H9 (cell line): ENCODE measurements at regions not wholly inside any gene's neighbourhood (a gene's known extent, or its start where the extent isn't known, plus 50 kb on each side); places are given as distances from the start of the nearest gene placed in this dataset.

ENCODE experiments used
- DNase-seq: peaks from one replicate; pipeline ENCODE4 v3.0.0-alpha.2; 2017
- H2AFZ ChIP-seq: one replicate; pipeline ENCODE4 v1.6.1; 2013; ENCODE audit warnings: mild to moderate bottlenecking, low read length, control low read depth, moderate library complexity
- H2AK5ac ChIP-seq: 2 replicates; pipeline ENCODE4 v1.6.1; 2013; ENCODE audit warnings: low read length, control low read depth, mixed read lengths; ENCODE audit not compliant: insufficient read length
- H2BK120ac ChIP-seq: one replicate; pipeline ENCODE4 v1.6.1; 2013; ENCODE audit warnings: low read depth, mild to moderate bottlenecking, low read length, control low read depth, inconsistent platforms; ENCODE audit not compliant: poor library complexity, severe bottlenecking
- H2BK12ac ChIP-seq: 2 replicates; pipeline ENCODE4 v1.6.1; 2013; ENCODE audit warnings: low read length, control low read depth, mixed read lengths, low read depth; ENCODE audit not compliant: insufficient read length
- H2BK15ac ChIP-seq: 2 replicates; pipeline ENCODE4 v1.6.1; 2013; ENCODE audit warnings: low read depth, low read length, control low read depth
- H2BK20ac ChIP-seq: one replicate; pipeline ENCODE4 v1.6.1; 2013; ENCODE audit warnings: low read depth, mild to moderate bottlenecking, low read length, control low read depth, inconsistent platforms; ENCODE audit not compliant: poor library complexity, severe bottlenecking
- H2BK5ac ChIP-seq: 2 replicates; pipeline ENCODE4 v1.6.1; 2013; ENCODE audit warnings: low read length, control low read depth, mixed read lengths; ENCODE audit not compliant: insufficient read length
- H3K14ac ChIP-seq: 2 replicates; pipeline ENCODE4 v1.6.1; 2013; ENCODE audit warnings: low read length, control low read depth; ENCODE audit not compliant: insufficient read depth
- H3K18ac ChIP-seq: 2 replicates; pipeline ENCODE4 v1.6.1; 2013; ENCODE audit warnings: low read depth, mild to moderate bottlenecking, mixed read lengths, low read length, control low read depth; ENCODE audit not compliant: insufficient read length
- H3K23ac ChIP-seq: 2 replicates; pipeline ENCODE4 v1.6.1; 2013; ENCODE audit warnings: low read length, control low read depth, mixed read lengths, low read depth; ENCODE audit not compliant: insufficient read length
- H3K23me2 ChIP-seq: 2 replicates; pipeline ENCODE4 v1.6.1; 2013; ENCODE audit warnings: low read depth, mild to moderate bottlenecking, mixed read lengths, low read length, control low read depth; ENCODE audit not compliant: insufficient read length, poor library complexity, severe bottlenecking
- H3K27ac ChIP-seq: 2 replicates; pipeline ENCODE4 v1.5.1; 2013; ENCODE audit warnings: low read length, control low read depth, mixed read lengths, low read depth; ENCODE audit not compliant: insufficient read length
- H3K27me3 ChIP-seq: 2 replicates; pipeline ENCODE4 v1.6.1; 2013; ENCODE audit warnings: low read length, control low read depth, inconsistent platforms; ENCODE audit not compliant: insufficient read depth
- H3K4ac ChIP-seq: 2 replicates; pipeline ENCODE4 v1.6.1; 2013; ENCODE audit warnings: low read depth, mild to moderate bottlenecking, control low read depth, inconsistent platforms, low read length, moderate library complexity
- H3K4me1 ChIP-seq: 2 replicates; pipeline ENCODE4 v1.6.1; 2013; ENCODE audit warnings: low read length, control low read depth, inconsistent platforms; ENCODE audit not compliant: insufficient read depth
- H3K4me2 ChIP-seq: 2 replicates; pipeline ENCODE4 v1.6.1; 2013; ENCODE audit warnings: low read length, control low read depth, mixed read lengths; ENCODE audit not compliant: insufficient read length, insufficient read depth
- H3K56ac ChIP-seq: 2 replicates; pipeline ENCODE4 v1.6.1; 2013; ENCODE audit warnings: low read depth, mild to moderate bottlenecking, mixed read lengths, low read length, control low read depth; ENCODE audit not compliant: insufficient read length
- H3K79me1 ChIP-seq: 2 replicates; pipeline ENCODE4 v1.6.1; 2013; ENCODE audit warnings: low read depth, mild to moderate bottlenecking, moderate library complexity, low read length, control low read depth, inconsistent platforms; ENCODE audit not compliant: insufficient read depth, poor library complexity, severe bottlenecking
- H3K79me2 ChIP-seq: 2 replicates; pipeline ENCODE4 v1.6.1; 2013; ENCODE audit warnings: low read length, control low read depth, inconsistent platforms; ENCODE audit not compliant: insufficient read depth
- H3K9ac ChIP-seq: 2 replicates; pipeline ENCODE4 v1.6.1; 2013; ENCODE audit warnings: low read length, control low read depth, mixed read lengths; ENCODE audit not compliant: insufficient read length; ENCODE audit errors: extremely low read depth
- H3K9me3 ChIP-seq: one replicate; pipeline ENCODE4 v1.6.1; 2013; ENCODE audit warnings: low read depth, low read length, inconsistent platforms; ENCODE audit not compliant: control insufficient read depth
- H3T11ph ChIP-seq: one replicate; pipeline ENCODE4 v1.6.1; 2013; ENCODE audit warnings: mild to moderate bottlenecking, low read length, control low read depth, inconsistent platforms
- H4K20me1 ChIP-seq: one replicate; pipeline ENCODE4 v1.6.1; 2013; ENCODE audit not compliant: control insufficient read depth, insufficient read length, insufficient read depth
- H4K5ac ChIP-seq: 2 replicates; pipeline ENCODE4 v1.6.1; 2013; ENCODE audit warnings: low read depth, mild to moderate bottlenecking, mixed read lengths, low read length, control low read depth; ENCODE audit not compliant: insufficient read length
- H4K8ac ChIP-seq: replicated peaks from 2 replicates; pipeline ENCODE4 v1.6.1; 2013; ENCODE audit warnings: low read length, control low read depth, mixed read lengths, low read depth; ENCODE audit not compliant: insufficient read length
- H4K91ac ChIP-seq: 2 replicates; pipeline ENCODE4 v1.6.1; 2013; ENCODE audit warnings: low read depth, mild to moderate bottlenecking, moderate library complexity, mixed read lengths, low read length, control low read depth; ENCODE audit not compliant: insufficient read length
- H3K27ac Mint-ChIP-seq, 3 experiments: 2 replicates in 2 of 3; 3 replicates in 1 of 3; pipeline ENCODE4 v1.8.0; 2020 to 2021; ENCODE audit warnings: mixed read lengths in 3 of 3, mild to moderate bottlenecking in 1 of 3, moderate library complexity in 1 of 3
- H3K27me3 Mint-ChIP-seq: 2 replicates; pipeline ENCODE4 v1.8.0; 2021; ENCODE audit warnings: low read depth, mild to moderate bottlenecking, moderate library complexity, mixed read lengths
- H3K36me3 Mint-ChIP-seq, 3 experiments: 2 replicates in 2 of 3; 3 replicates in 1 of 3; pipeline ENCODE4 v1.8.0; 2020 to 2021; ENCODE audit warnings: low read depth in 3 of 3, mixed read lengths in 3 of 3; ENCODE audit not compliant: insufficient read depth in 1 of 3
- H3K4me1 Mint-ChIP-seq, 2 experiments: 2 replicates each; pipeline ENCODE4 v1.8.0; 2020; ENCODE audit warnings: mixed read lengths in 2 of 2
- H3K4me3 Mint-ChIP-seq, 2 experiments: 2 replicates in 1 of 2; 3 replicates in 1 of 2; pipeline ENCODE4 v1.8.0; 2020 to 2021; ENCODE audit warnings: mild to moderate bottlenecking in 2 of 2, mixed read lengths in 2 of 2, moderate library complexity in 1 of 2
- H3K9me3 Mint-ChIP-seq, 2 experiments: 2 replicates in 1 of 2; 3 replicates in 1 of 2; pipeline ENCODE4 v1.8.0; 2020; ENCODE audit warnings: mild to moderate bottlenecking in 2 of 2, mixed read lengths in 2 of 2, moderate library complexity in 1 of 2
- WGBS: extraction: QIAGEN DNeasy Blood & Tissue Kit; methylation state at CpG from one replicate; pipeline ENCODE4 v1.1.7; 2013; ENCODE audit warnings: missing lambda C conversion rate, low lambda C conversion rate, mixed read lengths; ENCODE audit not compliant: insufficient read length; ENCODE audit errors: extremely low coverage; 5-methylcytosine and 5-hydroxymethylcytosine counted together
- TF ChIP-seq, protein P1 (sequence below): fragments of 200-600 bp; sonication (generic); conservative IDR thresholded peaks from 3 replicates; pipeline ENCODE4 v1.8.0; 2021; ENCODE audit warnings: antibody characterized with exemption, mild to moderate bottlenecking

DNA sequence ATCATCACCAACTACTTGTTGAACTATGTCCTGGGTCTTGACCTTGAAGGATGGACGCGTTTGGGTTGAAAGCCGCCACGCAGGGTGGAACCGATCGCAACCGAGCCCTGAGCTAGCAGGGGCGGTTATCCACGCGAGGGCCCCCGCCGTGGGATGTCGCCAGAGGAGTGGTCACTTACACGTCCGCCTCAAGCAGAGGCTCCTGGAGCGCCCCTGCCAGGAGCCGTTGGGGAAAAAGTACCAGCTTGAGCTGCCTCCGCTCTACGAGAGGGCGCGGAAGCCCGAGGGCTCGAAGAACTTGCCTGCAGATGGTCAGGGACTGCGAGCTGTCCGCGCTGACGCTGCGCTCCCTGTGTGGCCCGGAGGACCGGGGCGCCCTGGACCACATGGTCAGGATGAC lies 100.7 kb upstream of the OR4C13 start:
- Mint-ChIP-seq H3K36me3 (peaks cover 2 to 13% (median 8%) of the 10 kb centered on the region in 3 experiments), H3K27me3 (no peaks in the 10 kb centered on the region; the same call in 1 of the 2 replicates), H3K9me3 (peaks cover 73 to 76% of the 10 kb centered on the region in 2 experiments), H3K27ac (no peak overlapping the region), H3K4me1 (no peaks in the 10 kb centered on the region), H3K4me3 (no peak overlapping the region)
- Histone ChIP-seq H2AK5ac (no peak overlapping the region), H3T11ph (no peak overlapping the region), H4K91ac (no peak overlapping the region), H3K23ac (no peak overlapping the region), H3K4ac (no peak overlapping the region), H2BK5ac (no peak overlapping the region), H2BK20ac (no peak overlapping the region), H4K20me1 (no peaks in the 10 kb centered on the region), H3K27me3 (no peaks in the 10 kb centered on the region), H3K4me1 (no peaks in the 10 kb centered on the region), H3K79me1 (no peaks in the 10 kb centered on the region), H2BK120ac (no peak overlapping the region), H3K56ac (no peak overlapping the region), H2BK15ac (no peak overlapping the region), H2BK12ac (no peak overlapping the region), H4K5ac (no peak overlapping the region), H3K23me2 (no peaks in the 10 kb centered on the region), H3K79me2 (no peaks in the 10 kb centered on the region), H4K8ac (no peak overlapping the region), H2AFZ (no peak overlapping the region), H3K27ac (no peak overlapping the region), H3K9me3 (peaks cover 36% of the 10 kb centered on the region), H3K9ac (no peak overlapping the region), H3K18ac (no peak overlapping the region), H3K14ac (no peak overlapping the region), H3K4me2 (no peak overlapping the region)
- TF ChIP-seq, protein P1, sequence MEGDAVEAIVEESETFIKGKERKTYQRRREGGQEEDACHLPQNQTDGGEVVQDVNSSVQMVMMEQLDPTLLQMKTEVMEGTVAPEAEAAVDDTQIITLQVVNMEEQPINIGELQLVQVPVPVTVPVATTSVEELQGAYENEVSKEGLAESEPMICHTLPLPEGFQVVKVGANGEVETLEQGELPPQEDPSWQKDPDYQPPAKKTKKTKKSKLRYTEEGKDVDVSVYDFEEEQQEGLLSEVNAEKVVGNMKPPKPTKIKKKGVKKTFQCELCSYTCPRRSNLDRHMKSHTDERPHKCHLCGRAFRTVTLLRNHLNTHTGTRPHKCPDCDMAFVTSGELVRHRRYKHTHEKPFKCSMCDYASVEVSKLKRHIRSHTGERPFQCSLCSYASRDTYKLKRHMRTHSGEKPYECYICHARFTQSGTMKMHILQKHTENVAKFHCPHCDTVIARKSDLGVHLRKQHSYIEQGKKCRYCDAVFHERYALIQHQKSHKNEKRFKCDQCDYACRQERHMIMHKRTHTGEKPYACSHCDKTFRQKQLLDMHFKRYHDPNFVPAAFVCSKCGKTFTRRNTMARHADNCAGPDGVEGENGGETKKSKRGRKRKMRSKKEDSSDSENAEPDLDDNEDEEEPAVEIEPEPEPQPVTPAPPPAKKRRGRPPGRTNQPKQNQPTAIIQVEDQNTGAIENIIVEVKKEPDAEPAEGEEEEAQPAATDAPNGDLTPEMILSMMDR = no peak
- no CpG with 5 or more reads among the region's 31 CpGs for WGBS
- DNase-seq = no peak
